ENCODE measurements at regions not wholly inside any gene's neighbourhood (a gene's known extent, or its start where the extent isn't known, plus 50 kb on each side); places are given as distances from the start of the nearest gene placed in this dataset.

GRCh38 chr21:16305686-16306085, 575.9 kb downstream of the USP25 start:
- no peak for DNase-seq (ENCODE audit: low read depth)

- no peak for DNase-seq (ENCODE audit: low read depth)
Measured at GRCh38 chr21:16307256-16307655, 577.5 kb downstream of the USP25 start.

GRCh38 chr21:16308269-16308668, 578.5 kb downstream of the USP25 start:
- no peak for DNase-seq (ENCODE audit: low read depth)

GRCh38 chr21:16309250-16309971, 579.6 kb downstream of the USP25 start:
- DNase-seq (ENCODE audit: low read depth), result no peak

DNA sequence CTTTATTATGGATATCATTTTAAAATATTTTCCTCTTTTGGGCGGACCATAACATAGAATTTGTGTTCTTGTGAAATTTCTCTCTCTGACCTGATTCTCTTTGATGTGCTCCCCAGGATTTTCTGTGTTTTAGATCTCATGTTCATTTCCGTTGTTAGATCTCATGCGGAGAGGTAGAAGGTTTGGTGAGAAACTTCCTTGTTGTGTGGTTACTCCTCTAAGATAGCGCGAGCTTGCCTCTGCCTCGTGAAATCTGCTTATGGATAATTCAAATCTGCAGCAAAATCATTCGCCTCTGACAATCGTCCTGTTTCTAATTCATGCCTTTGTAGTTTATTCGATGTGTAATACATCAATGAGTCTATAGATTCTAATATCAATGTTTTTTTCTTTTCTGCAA, 580.4 kb downstream of the USP25 start:
- no peak for DNase-seq (ENCODE audit: low read depth)

- no peak for DNase-seq (ENCODE audit: low read depth)
Measured at GRCh38 chr21:16311229-16311628, 581.4 kb downstream of the USP25 start.

DNA sequence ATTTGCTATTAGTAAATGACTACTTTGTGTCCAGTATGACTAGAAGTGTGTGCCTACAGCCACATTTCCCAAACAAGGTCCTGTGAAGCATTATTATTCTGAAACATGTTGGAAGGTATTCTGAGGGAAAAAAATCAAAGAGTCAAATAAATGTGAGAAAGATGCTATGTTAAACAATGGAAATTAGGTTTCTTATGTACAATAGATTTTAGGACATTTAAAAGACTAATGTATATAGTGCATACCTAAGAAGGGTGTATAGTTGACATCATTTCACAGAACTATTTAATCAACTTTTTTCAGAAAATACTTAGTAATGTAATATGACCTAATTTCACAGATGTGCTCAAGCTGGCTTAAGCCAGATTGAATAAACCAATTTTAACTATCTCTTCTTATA, 582.5 kb downstream of the USP25 start:
- no peak for DNase-seq (ENCODE audit: low read depth)

DNA sequence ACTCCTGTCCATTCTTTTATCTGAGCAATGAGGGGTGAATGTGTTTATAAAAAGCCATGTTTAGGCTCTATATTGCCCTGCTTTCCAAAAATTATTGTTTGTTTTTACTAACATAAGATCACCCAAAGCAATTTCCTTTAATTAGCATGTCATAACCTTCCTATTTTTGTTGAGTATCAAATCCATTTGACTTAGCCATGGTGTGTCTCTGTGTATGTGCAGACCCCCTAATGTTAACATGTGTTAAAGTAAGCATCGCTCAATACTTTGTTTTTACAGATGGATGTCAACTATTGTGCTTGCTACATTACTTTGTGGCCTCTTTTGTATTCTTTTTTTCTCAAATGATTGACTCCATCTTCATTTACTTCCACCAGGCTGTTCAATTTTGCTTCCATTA, 585.4 kb downstream of the USP25 start:
- no peak for DNase-seq (ENCODE audit: low read depth)

DNA sequence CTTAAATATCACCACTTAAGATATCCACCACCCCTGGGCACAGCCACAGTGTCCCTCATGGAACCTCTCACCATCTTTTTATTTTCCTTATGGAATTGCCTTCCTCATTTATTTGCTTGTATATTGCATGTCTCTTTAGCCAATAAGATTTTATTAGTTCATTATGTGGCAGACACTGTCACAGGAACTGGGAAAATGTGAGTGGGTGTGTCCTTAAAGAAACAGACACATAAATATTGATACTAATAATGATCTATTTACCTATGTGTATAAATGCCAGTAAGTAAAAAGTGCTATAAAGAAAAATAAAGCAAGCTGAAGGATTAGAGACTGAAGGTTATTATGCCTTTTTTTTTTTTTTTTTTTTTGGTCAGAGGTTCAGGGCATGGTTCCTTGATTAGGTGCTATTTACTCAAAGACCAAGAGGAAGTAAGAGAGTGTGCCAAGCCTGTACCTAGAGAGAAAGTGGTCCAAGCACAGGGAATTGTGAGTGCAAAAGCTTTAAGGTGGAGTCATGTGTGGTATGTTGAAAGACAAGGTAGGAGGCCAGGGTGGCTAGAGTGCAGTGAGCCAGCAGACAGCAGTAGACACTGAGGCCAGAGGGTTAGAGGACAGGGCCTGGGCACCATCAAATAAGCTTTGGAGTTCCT, 589.0 kb downstream of the USP25 start:
- no peak for DNase-seq (ENCODE audit: low read depth)

GRCh38 chr21:16320110-16320509, 590.3 kb downstream of the USP25 start:
- DNase-seq (ENCODE audit: low read depth), result no peak

DNA sequence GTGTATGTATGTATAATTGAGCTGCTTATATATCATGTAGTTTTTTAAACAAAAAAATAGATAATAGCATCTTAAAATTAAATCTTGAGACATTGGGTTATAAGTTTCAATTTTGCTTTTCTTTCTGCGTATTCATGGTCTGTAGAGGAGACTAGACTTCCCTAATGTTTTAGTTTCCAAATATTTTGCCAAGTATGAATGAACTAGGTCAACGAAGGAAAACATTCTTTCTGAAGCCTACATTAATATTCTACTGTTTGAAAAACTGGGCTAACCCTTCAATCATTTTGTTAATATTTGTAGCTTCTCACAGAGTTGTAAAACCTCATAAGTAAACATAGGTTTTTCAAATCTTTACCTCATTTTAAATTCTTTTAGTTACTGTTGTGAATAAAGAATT, 592.7 kb downstream of the USP25 start:
- no peak for DNase-seq (ENCODE audit: low read depth)

GRCh38 chr21:16323596-16323995, 593.8 kb downstream of the USP25 start:
- DNase-seq (ENCODE audit: low read depth), result no peak

- no peak for DNase-seq (ENCODE audit: low read depth)
Measured at GRCh38 chr21:16324630-16325029, 594.8 kb downstream of the USP25 start.

DNA sequence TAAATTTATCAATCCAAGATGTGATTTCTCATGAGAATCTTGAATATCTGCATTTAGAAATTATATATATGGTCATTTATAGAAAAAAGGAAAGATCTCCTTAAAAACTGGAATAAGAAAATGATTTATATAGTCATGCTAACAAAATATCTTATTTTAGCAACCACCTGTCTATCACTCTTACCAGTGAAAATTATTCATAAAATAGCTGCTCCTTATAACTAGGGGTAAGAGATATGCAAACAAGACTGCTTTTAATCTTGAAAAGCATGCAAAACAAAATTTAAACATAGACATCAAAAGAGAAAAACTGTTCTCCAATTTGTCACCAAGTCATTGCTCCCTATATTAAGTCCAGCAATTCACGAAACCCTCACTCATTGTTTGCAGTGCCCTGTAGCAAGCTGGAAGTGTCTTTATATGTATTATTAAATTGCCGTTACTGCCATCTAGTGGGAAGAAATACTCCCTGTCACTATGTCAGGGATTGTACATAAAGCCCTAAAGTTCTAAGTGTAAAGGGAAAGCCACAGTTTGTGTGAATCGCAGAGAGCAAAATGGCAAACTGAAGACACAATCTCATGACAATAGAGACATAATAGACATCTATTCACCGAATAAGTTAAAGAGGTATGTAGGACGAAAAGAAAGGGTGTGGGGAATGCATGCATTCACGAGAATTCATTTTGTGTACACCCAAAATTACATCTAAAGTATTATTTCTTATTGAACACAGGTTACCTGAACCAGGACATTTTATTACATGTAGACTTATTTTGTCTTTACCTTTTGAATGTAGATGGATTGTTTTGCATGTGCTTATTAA, 600.5 kb downstream of the USP25 start:
- no peak for DNase-seq (ENCODE audit: low read depth)

GRCh38 chr21:16330908-16331268, 601.1 kb downstream of the USP25 start:
- DNase-seq (ENCODE audit: low read depth), result no peak

GRCh38 chr21:16337266-16337665, 607.5 kb downstream of the USP25 start:
- no peak for DNase-seq (ENCODE audit: low read depth)

GRCh38 chr21:16342932-16343331, 613.1 kb downstream of the USP25 start:
- DNase-seq (ENCODE audit: low read depth), result no peak

DNA sequence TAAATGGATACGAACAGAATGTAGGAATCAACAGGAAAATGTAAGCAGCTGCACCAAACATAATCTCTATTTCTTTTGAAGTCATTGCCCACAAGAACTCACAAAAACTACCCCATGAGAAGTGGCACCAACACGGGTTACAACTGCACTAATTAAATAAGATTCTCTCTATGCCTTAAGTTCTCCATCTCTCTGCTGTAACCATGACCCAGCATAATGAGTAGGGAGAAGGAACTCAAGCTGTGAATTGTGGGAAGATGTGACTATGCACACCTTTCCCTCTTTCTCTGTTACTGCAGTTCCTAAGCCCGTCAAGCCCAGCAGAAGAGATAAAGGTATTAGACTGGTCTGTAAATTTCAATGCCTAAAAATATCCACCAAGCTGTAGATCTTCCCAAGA, 614.0 kb downstream of the USP25 start:
- DNase-seq (ENCODE audit: low read depth), result no peak

DNA sequence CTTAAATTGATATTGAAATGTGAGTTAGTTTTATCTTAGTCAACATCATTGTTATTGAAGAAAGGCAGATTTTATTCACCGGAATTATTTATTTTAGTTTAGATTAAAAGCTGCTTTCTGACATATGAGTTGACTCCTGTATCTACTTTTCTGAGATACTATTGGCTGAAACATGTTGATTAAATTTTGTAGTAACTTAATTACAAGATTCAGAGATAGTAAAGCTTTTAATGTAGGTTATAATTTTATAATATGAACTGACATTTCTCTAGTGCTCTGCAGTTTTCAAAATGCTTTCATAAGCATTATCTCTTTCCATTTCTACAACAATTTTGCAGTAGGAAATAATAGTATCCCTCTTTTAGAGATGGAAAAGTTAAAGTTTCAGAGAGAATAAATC, 616.0 kb downstream of the USP25 start:
- DNase-seq (ENCODE audit: low read depth), result no peak

GRCh38 chr21:16347223-16347622, 617.4 kb downstream of the USP25 start:
- DNase-seq (ENCODE audit: low read depth), result no peak

GRCh38 chr21:16353764-16354163, 624.0 kb downstream of the USP25 start:
- no peak for DNase-seq (ENCODE audit: low read depth)

GRCh38 chr21:16357994-16358393, 628.2 kb downstream of the USP25 start:
- DNase-seq (ENCODE audit: low read depth), result no peak

GRCh38 chr21:16358784-16359183, 629.0 kb downstream of the USP25 start:
- no peak for DNase-seq (ENCODE audit: low read depth)
